ENCODE measurements at regions not wholly inside any gene's neighbourhood (a gene's known extent, or its start where the extent isn't known, plus 50 kb on each side); places are given as distances from the start of the nearest gene placed in this dataset.

DNA sequence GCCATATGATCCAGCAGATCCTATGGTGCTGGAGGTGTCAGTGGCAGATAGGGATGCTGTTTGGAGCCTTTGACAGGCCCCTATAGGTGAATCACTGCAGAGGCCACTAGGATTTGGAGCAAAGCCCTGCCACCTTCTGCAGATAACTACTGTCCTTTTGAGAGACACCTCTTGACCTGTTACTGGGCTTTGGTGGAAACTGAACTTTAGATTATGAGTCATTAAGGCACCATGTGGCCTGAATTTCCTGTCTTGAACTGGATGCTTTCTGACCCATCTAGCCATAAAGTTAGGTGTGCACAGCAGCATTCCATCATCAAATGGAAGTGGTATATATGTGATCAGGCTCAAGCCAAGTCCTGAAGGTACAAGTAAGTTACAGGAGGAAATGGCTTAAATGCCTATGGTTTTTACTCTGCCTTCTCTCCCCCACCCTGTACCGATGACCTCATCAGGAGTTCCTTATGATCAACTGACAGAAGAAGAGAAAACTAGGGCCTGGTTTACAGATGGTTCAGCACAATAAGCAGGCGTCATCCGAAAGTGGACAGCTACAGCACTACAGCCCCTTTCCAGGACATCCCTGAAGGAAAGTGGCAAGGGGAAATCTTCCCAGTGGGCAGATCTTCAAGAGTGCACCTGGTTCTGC, 565.6 kb upstream of the AGTR1 start:
- Mint-ChIP-seq H3K27me3 (no peaks in the 10 kb centered on the region), H3K27ac (no peak overlapping the region), H3K36me3 (ENCODE audit: low read depth) (no peaks in the 10 kb centered on the region), H3K4me1 (ENCODE audit: low read depth) (no peaks in the 10 kb centered on the region), H3K4me3 (no peak overlapping the region), H3K9me3 (peaks cover 10% of the 10 kb centered on the region)
- ChIA-PET POLR2A (no interaction called here), CTCF (no interaction called here)
- Histone ChIP-seq H3K36me3 (ENCODE audit: insufficient read depth, low read length) (no peaks in the 10 kb centered on the region), H3K27me3 (ENCODE audit: control insufficient read depth in 1 of 2, insufficient read depth in 2 of 2, low read length in 2 of 2) (no peaks in the 10 kb centered on the region), H3K9me3 (ENCODE audit: control insufficient read depth in 1 of 2, insufficient read depth in 1 of 2, low read length in 2 of 2) (no peaks in the 10 kb centered on the region), H3K4me3 (ENCODE audit: low read length) (no peak overlapping the region), H3K27ac (ENCODE audit: low read depth in 1 of 2, low read length in 2 of 2) (no peak overlapping the region), H3K4me1 (ENCODE audit: insufficient read depth, low read length) (no peaks in the 10 kb centered on the region)
- TF ChIP-seq, protein P1, sequence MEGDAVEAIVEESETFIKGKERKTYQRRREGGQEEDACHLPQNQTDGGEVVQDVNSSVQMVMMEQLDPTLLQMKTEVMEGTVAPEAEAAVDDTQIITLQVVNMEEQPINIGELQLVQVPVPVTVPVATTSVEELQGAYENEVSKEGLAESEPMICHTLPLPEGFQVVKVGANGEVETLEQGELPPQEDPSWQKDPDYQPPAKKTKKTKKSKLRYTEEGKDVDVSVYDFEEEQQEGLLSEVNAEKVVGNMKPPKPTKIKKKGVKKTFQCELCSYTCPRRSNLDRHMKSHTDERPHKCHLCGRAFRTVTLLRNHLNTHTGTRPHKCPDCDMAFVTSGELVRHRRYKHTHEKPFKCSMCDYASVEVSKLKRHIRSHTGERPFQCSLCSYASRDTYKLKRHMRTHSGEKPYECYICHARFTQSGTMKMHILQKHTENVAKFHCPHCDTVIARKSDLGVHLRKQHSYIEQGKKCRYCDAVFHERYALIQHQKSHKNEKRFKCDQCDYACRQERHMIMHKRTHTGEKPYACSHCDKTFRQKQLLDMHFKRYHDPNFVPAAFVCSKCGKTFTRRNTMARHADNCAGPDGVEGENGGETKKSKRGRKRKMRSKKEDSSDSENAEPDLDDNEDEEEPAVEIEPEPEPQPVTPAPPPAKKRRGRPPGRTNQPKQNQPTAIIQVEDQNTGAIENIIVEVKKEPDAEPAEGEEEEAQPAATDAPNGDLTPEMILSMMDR (IDR thresholded peaks at IDR 0.05), result no peak
- intact Hi-C loops (cut with DNase I, micrococcal nuclease), result no loop called here
- DNase-seq (no peak), ATAC-seq (ENCODE audit: poor library complexity) (no peak)

DNA sequence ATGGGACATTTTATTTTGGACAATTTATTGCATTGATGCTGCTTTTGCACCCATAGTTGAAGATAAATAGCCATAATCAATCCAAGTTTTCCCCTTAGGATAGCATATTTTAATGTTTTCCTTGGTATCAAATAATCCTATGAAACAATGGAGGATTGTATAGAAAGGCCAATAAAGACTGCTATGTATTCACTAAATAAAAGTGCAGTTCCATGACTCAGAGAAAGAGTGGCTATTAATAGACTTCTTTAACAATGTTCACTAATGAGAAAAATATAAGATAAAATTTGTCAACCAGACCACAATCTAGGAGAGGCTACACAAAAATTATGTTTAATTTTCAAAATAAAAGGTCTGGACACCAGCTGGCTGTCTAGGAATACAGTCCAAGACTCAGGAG, 560.9 kb upstream of the AGTR1 start:
- no peaks in the 10 kb centered on the region for H3K9me3 ChIP-seq (ENCODE audit: control insufficient read depth in 1 of 2, insufficient read depth in 1 of 2, low read length in 2 of 2)
- H3K27ac Mint-ChIP-seq, result no peak overlapping the region
- no peak overlapping the region for H3K27ac ChIP-seq (ENCODE audit: low read depth in 1 of 2, low read length in 2 of 2)
- H3K4me3 Mint-ChIP-seq, result no peak overlapping the region
- TF ChIP-seq, protein P1 (IDR thresholded peaks at IDR 0.05), result no peak
- no peaks in the 10 kb centered on the region for H3K27me3 Mint-ChIP-seq
- H3K36me3 ChIP-seq (ENCODE audit: insufficient read depth, low read length), result no peaks in the 10 kb centered on the region
- H3K4me1 Mint-ChIP-seq (ENCODE audit: low read depth), result no peaks in the 10 kb centered on the region
- intact Hi-C loops (cut with DNase I, micrococcal nuclease), result no loop called here
- ChIA-PET POLR2A (no interaction called here), CTCF (no interaction called here)
- ATAC-seq (ENCODE audit: poor library complexity), result no peak
- no peak for DNase-seq
- H3K27me3 ChIP-seq (ENCODE audit: control insufficient read depth in 1 of 2, insufficient read depth in 2 of 2, low read length in 2 of 2), result no peaks in the 10 kb centered on the region
- H3K4me1 ChIP-seq (ENCODE audit: insufficient read depth, low read length), result no peaks in the 10 kb centered on the region
- H3K4me3 ChIP-seq (ENCODE audit: low read length), result no peak overlapping the region
- H3K9me3 Mint-ChIP-seq, result peaks cover 4% of the 10 kb centered on the region
- no peaks in the 10 kb centered on the region for H3K36me3 Mint-ChIP-seq (ENCODE audit: low read depth)

DNA sequence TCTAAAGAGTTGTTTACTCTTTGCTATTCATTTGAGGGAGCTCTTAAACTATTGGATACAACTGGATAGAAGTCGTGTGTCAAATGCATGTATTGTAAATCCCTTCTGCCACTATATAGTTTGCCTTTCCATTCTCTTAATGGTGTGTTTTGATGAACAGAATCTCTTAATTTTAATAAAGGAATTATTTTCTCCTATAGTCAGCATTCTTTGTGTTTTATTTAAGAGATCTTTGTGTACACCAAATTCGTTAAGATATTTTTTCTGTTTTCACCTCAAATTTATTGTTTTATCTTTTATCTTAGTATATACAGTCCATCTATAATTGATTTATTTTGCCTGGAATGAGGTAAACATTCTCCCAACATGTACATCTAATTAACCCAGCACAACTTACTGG, 551.5 kb upstream of the AGTR1 start:
- Mint-ChIP-seq H3K36me3 (ENCODE audit: low read depth) (no peaks in the 10 kb centered on the region), H3K27ac (no peak overlapping the region), H3K4me3 (no peak overlapping the region), H3K4me1 (ENCODE audit: low read depth) (no peaks in the 10 kb centered on the region), H3K9me3 (peaks cover 5% of the 10 kb centered on the region), H3K27me3 (no peaks in the 10 kb centered on the region)
- ChIA-PET CTCF (no interaction called here), POLR2A (no interaction called here)
- no peak overlapping the region for H3K4me3 ChIP-seq (ENCODE audit: low read length)
- no peaks in the 10 kb centered on the region for H3K27me3 ChIP-seq (ENCODE audit: control insufficient read depth in 1 of 2, insufficient read depth in 2 of 2, low read length in 2 of 2)
- H3K4me1 ChIP-seq (ENCODE audit: insufficient read depth, low read length), result no peaks in the 10 kb centered on the region
- intact Hi-C loops (cut with DNase I, micrococcal nuclease), result no loop called here
- H3K36me3 ChIP-seq (ENCODE audit: insufficient read depth, low read length), result no peaks in the 10 kb centered on the region
- ATAC-seq (ENCODE audit: poor library complexity) (no peak), DNase-seq (no peak)
- TF ChIP-seq, protein P1 (IDR thresholded peaks at IDR 0.05), result no peak
- no peaks in the 10 kb centered on the region for H3K9me3 ChIP-seq (ENCODE audit: control insufficient read depth in 1 of 2, insufficient read depth in 1 of 2, low read length in 2 of 2)
- H3K27ac ChIP-seq (ENCODE audit: low read depth in 1 of 2, low read length in 2 of 2), result no peak overlapping the region

Data from CD4-positive, alpha-beta T cell (primary cell).